ENCODE measurements at regions not wholly inside any gene's neighbourhood (a gene's known extent, or its start where the extent isn't known, plus 50 kb on each side); places are given as distances from the start of the nearest gene placed in this dataset.

- TF ChIP-seq EZH2 (IDR thresholded peaks at IDR 0.05; ENCODE audit: borderline replicate concordance, low read length) (no peak), CTCF (conservative IDR thresholded peaks at IDR 0.05 in 1 of 2, IDR thresholded peaks at IDR 0.05 in 1 of 2; ENCODE audit: extremely low read depth in 1 of 2, insufficient read depth in 1 of 2, low read depth in 1 of 2, low read length in 2 of 2) (no peak)
These were observed 145.8 kb downstream of the NTMT2 start for GRCh38 chr1:170291516-170291915.
